HG03378 (cell line): ENCODE measurements at regions not wholly inside any gene's neighbourhood (a gene's known extent, or its start where the extent isn't known, plus 50 kb on each side); places are given as distances from the start of the nearest gene placed in this dataset.
"Not testable (repeated sequence)": the region's sequence is repeated elsewhere in the genome, so short reads cannot be mapped to it uniquely, and the experiment has no call there.

ENCODE experiments used
- ATAC-seq: cut with Tn5 transposase; IDR thresholded peaks from one replicate; pipeline ENCODE4 v1.9.1; 2021; ENCODE audit warnings: mild to moderate bottlenecking, moderate library complexity; ENCODE audit not compliant: unreplicated experiment

GRCh38 chr6:81256223-81256622, 496.3 kb downstream of the TENT5A start:
- not testable (repeated sequence) for ATAC-seq

DNA sequence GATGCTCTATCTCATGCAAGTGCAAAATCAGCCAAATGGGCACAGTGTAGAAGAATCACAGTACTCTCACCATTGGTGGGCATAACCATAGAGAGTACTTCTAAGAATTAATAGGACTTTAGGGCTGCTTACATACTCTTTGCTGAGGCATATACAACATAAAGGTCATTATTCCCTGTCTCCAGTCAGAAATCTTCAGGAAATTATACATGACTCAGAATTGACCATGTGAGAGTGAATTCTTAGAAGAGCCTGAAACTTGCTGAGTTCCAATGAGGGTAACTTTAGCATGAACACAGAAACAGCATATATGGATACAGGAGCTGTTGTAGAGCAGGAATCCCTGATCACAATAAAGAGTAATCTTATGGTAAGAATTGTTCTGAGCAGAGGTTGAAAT, 498.7 kb downstream of the TENT5A start:
- ATAC-seq, result no peak

DNA sequence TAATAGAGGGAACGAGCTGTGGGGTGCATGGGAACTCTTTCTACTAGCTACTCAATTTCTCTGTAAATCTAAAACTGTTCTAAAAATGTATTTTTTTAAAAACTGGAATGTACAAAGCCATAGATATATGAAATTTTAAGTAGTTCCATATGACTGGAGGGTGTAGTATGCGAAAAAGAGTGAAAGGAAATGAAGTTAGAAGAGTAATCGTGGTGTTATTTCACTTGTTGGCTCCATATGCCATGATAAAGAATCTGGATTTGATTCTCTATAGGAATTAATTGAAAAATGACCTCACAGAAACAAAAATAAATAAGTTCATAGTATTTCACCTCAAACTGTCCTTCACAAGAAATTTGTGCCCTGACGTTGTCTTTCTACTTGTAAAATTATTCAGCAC, 500.2 kb downstream of the TENT5A start:
- no peak for ATAC-seq

- ATAC-seq, result no peak
These were observed 506.3 kb downstream of the TENT5A start for GRCh38 chr6:81246200-81246599.

- no peak for ATAC-seq
These were observed 509.9 kb downstream of the TENT5A start for GRCh38 chr6:81242624-81243023.

DNA sequence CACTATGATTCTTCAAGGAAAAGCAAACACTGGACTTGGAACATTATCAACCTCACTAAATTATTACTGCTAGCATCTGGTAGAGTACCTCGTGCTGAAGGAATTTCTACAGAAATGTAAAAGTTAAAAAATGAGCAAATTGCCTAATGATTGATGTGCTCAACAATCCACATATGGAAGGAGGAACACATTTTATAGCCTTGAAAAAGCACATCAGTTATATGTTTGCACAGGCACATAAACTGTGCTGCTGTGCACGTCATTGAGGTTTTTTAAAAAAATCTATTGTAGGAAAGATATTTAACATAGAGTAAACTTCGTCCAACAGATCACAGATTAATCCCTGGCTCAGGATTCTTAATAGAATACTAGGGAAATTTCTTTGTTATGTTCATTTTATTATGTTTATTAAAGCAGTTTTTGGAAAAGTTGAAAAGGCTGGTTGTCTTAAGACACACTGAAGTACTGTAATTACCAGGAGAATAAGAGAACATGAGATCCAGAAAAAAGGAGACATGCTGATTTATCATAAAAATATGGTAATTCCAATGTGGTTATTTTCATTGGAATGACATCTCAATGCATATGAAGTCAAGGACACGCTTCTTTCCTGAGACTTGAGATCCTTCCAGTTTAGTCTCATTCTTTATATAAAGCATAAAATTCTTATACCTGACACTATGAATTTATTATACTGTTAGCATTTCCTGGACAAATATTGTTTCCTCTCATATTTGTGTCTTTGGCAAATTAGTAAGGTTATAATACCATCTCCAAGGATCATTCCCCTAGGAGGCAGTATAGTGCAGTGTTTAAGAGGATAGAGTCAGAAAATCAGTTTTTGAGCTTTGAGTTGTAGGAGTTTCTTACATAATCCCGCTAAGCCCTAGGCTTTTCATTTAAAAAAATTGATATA, 511.1 kb downstream of the TENT5A start:
- no peak for ATAC-seq

DNA sequence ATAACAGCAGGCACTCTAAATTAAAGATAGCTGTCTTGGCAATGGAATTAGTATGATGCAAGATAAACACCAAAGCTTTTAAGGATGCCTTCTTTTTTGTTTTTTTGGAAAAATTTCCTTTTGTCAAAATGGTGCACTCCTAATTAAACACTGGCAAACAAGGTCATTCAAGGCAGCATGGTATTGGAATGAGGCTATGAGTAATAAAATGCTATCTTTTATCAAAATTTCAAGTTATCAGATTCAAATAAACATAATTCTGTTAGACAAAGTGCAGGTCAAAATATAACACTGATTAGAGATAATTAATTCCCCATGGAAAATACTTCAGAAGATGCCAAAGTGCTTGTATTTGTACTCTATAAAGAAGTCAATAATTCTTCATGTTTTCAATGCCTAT, 514.1 kb downstream of the TENT5A start:
- ATAC-seq, result no peak

GRCh38 chr6:81237226-81237625, 515.3 kb downstream of the TENT5A start:
- no peak for ATAC-seq

GRCh38 chr6:81235512-81235911, 517.0 kb downstream of the TENT5A start:
- no peak for ATAC-seq

GRCh38 chr6:81233990-81234389, 518.5 kb downstream of the TENT5A start:
- ATAC-seq, result no peak

DNA sequence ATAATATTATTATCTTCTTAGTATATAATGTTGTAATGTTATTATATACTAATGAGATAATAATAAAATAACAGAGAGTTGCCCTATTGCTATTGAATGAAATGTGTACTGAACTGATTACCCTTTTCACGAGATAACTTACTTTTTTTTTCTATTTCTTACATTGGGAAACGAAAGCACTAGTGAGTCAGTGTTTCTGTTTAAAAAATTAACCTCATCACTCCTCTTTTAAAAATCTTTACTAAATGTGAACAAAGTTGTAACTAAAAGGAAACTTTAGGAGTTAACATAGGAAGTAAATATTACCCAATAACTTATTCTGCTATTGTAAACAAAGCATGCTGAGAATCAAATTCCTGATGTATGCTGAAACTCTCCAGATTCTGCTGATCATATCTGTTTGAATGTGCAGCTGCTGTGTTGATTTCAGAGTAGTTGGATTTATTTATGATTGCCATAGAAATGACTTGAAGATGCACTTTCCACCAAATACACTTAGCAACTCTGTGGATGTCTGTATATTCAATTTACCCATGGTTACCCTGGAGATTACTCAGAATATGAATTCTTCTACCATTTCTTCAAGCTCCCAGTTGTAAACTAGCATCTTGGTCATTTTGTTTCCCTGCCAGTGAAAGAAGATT, 523.4 kb downstream of the TENT5A start:
- no peak for ATAC-seq

- no peak for ATAC-seq
These were observed 525.5 kb downstream of the TENT5A start for GRCh38 chr6:81226957-81227356.

DNA sequence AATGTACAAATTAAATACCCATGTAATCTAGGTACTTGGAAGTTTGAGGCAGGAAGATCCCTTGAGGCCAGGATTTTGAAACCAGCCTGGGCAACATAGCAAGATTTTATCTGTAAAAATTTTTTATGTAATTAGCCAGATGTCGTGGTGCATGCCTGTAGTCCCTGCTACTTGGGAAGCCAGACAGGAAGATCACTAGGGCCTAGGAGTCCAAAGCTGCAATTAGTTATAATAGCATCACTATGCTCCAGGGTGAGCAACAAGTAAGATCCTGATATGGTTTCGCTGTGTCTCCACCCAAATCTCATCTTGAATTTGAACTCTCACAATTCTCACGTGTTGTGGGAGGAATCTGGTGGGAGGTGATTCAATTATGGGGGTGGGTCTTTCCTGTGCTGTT, 535.8 kb downstream of the TENT5A start:
- no peak for ATAC-seq

DNA sequence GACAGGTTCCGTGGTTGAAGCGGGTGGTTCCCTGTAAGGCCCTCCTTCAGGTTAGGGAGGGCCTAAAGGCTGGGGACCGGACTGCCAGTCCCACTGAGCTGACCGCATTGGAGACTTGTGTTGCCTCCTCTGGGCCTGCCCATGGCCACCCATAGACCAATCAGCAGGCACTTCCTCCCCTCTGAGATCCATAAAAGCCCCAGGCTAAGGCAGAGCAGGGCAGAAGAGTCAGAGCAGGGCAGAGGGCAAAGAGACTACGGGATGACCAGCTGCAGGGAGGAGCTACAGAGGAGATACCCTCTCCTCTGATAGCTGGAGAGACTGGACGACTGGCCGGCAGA, 537.4 kb downstream of the TENT5A start:
- ATAC-seq, result no peak

- ATAC-seq, result no peak
These were observed 537.9 kb downstream of the TENT5A start for GRCh38 chr6:81214414-81215091.

- no peak for ATAC-seq
These were observed 547.8 kb downstream of the TENT5A start for GRCh38 chr6:81204731-81205130.

- ATAC-seq, result no peak
These were observed 558.1 kb downstream of the TENT5A start for GRCh38 chr6:81194374-81194773.

GRCh38 chr6:81172056-81172740, 580.3 kb downstream of the TENT5A start:
- ATAC-seq, result no peak

DNA sequence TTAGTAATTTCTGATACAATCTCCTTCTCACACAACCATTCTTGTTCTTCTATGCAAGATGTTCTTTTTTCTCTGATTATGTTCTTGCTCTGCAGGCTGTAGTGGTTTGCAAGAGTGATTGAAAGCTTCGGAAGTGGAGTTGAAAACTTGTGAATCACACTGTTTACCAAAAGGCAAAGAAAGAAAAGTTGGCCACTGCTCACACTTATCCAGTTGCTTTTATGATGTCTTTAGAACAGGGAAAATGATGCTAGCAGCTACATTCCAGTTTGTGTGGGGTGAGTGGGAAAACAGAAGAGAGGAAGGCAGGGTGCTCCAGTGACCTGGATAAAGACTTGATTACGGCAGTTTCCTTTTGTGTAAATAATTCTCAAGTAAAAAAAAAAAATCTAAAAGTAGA, 583.3 kb downstream of the TENT5A start:
- ATAC-seq, result no peak

DNA sequence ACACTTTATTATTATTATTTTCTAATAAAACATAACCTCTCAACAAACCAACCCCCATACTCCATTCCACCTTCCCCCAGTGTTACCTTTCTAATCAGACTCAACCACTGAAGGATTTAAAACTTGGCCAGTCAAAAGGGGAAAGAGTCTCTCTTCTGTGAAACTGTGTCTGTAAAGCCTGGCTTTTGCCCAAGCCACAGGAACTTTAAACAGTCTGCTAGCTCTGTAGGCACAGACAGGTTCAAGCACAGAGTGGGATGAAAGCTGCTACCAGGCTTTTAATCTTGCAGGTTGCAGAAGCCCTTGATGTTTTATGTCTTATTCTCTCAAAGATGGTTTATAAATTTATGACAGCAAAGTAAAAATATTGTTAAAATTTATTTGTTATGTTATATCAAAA, 585.7 kb downstream of the TENT5A start:
- no peak for ATAC-seq

DNA sequence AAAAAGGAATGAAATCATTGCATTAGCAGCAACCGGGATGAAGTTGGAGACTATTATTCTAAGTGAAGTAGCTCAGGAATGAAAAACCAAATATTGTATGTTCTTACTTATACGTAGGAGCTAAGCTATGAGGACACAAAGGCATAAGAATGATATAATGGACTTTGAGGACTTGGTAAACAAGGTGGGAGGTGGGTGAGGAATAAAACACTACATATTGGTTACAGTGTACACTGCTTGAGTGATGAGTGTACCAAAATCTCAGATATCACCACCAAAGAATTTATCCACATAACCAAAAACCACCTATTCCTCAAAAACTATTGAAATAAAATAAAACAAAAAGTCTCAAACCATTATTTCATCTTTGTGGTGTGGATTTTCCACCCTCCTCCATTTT, 593.5 kb downstream of the TENT5A start:
- no peak for ATAC-seq
